HG03439 (cell line): ENCODE measurements at regions not wholly inside any gene's neighbourhood (a gene's known extent, or its start where the extent isn't known, plus 50 kb on each side); places are given as distances from the start of the nearest gene placed in this dataset.
"Not testable (repeated sequence)": the region's sequence is repeated elsewhere in the genome, so short reads cannot be mapped to it uniquely, and the experiment has no call there.

Source experiments
- ATAC-seq: cut with Tn5 transposase; IDR thresholded peaks from one replicate; pipeline ENCODE4 v1.9.1; 2021; ENCODE audit warnings: mild to moderate bottlenecking, moderate library complexity; ENCODE audit not compliant: unreplicated experiment

- ATAC-seq, result no peak
These were observed 408.7 kb upstream of the TCF4 start for GRCh38 chr18:55996717-55997116.

- ATAC-seq, result no peak
These were observed 402.2 kb upstream of the TCF4 start for GRCh38 chr18:55990186-55990585.

GRCh38 chr18:55988537-55988936 is 400.5 kb upstream of the TCF4 start:
- ATAC-seq, result no peak

- ATAC-seq, result no peak
These were observed 395.4 kb upstream of the TCF4 start for GRCh38 chr18:55983433-55983832.

GRCh38 chr18:55982992-55983391 is 395.0 kb upstream of the TCF4 start:
- no peak for ATAC-seq

GRCh38 chr18:55981712-55982475 is 393.9 kb upstream of the TCF4 start:
- ATAC-seq, result peak; percentile 80

- ATAC-seq, result no peak
These were observed 386.5 kb upstream of the TCF4 start for GRCh38 chr18:55974521-55974920.

- ATAC-seq, result no peak
These were observed 380.6 kb upstream of the TCF4 start for GRCh38 chr18:55968550-55968949.

GRCh38 chr18:55967019-55967418 is 379.0 kb upstream of the TCF4 start:
- ATAC-seq, result no peak

GRCh38 chr18:55964171-55964570 is 376.2 kb upstream of the TCF4 start:
- no peak for ATAC-seq

- no peak for ATAC-seq
These were observed 365.3 kb upstream of the TCF4 start for GRCh38 chr18:55953326-55953725.

- not testable (repeated sequence) for ATAC-seq
These were observed 363.7 kb upstream of the TCF4 start for GRCh38 chr18:55951738-55952137.

GRCh38 chr18:55950379-55951166 is 362.6 kb upstream of the TCF4 start:
- no peak for ATAC-seq

GRCh38 chr18:55934821-55935220 is 346.8 kb upstream of the TCF4 start:
- ATAC-seq, result no peak

- ATAC-seq, result no peak
These were observed 344.7 kb upstream of the TCF4 start for GRCh38 chr18:55932675-55933074.

GRCh38 chr18:55927831-55928230 is 339.8 kb upstream of the TCF4 start:
- ATAC-seq, result no peak

GRCh38 chr18:55925772-55926171 is 337.8 kb upstream of the TCF4 start:
- ATAC-seq, result no peak

GRCh38 chr18:55920063-55920462 is 332.1 kb upstream of the TCF4 start:
- no peak for ATAC-seq

- ATAC-seq, result no peak
These were observed 330.5 kb upstream of the TCF4 start for GRCh38 chr18:55918444-55918843.

GRCh38 chr18:55912919-55913318 is 324.9 kb upstream of the TCF4 start:
- no peak for ATAC-seq

- no peak for ATAC-seq
These were observed 324.1 kb upstream of the TCF4 start for GRCh38 chr18:55912071-55912470.

- no peak for ATAC-seq
These were observed 322.3 kb upstream of the TCF4 start for GRCh38 chr18:55910296-55910695.
